B cell (primary cell): ENCODE measurements at regions not wholly inside any gene's neighbourhood (a gene's known extent, or its start where the extent isn't known, plus 50 kb on each side); places are given as distances from the start of the nearest gene placed in this dataset.

Experiments
- ATAC-seq: fragments of 200-7000 bp; cut with Tn5 transposase; one replicate; pipeline ENCODE4 v1.10.0; 2021; ENCODE audit warnings: low read depth, mild to moderate bottlenecking, moderate number of reproducible peaks, moderate library complexity
- CTCF ChIA-PET: fragments of 350-600 bp; sonication (Branson Sonifier 250); formaldehyde crosslinking; loops from one replicate; lab custom pipeline; 2021; ENCODE audit warnings: antibody characterized with exemption, inconsistent platforms; lab: Charles Lee
- POLR2A ChIA-PET: fragments of 350-600 bp; sonication (Branson Sonifier 250); formaldehyde crosslinking; loops from one replicate; lab custom pipeline; 2021; ENCODE audit warnings: antibody characterized with exemption; lab: Charles Lee
- DNase-seq: peaks from one replicate; pipeline ENCODE4 v3.0.0; 2013
- H2AFZ ChIP-seq: 2 replicates; pipeline ENCODE4 v1.6.1; 2012; ENCODE audit warnings: mild to moderate bottlenecking, low read depth, low read length; ENCODE audit not compliant: insufficient read depth, poor library complexity, severe bottlenecking
- H3K27ac ChIP-seq, 2 donors: 1 replicate in 1 of 2; 2 replicates in 1 of 2; pipeline ENCODE4 v1.5.1; 2012 to 2013; ENCODE audit warnings: low read length in 2 of 2, mild to moderate bottlenecking in 2 of 2, moderate library complexity in 1 of 2
- H3K27me3 ChIP-seq, 4 experiments: fragments of 200-600 bp in 1 of 4; sonication (generic) in 1 of 4; replicated peaks in 1 of 4; 1 replicate in 2 of 4; 2 replicates in 2 of 4; pipeline versions ENCODE4 v1.6.1 to v1.7.0; 2013 to 2016; ENCODE audit warnings: low read length in 3 of 4, mild to moderate bottlenecking in 2 of 4, mixed read lengths in 1 of 4, moderate library complexity in 1 of 4; ENCODE audit not compliant: insufficient read depth in 4 of 4, control insufficient read depth in 3 of 4; ENCODE audit errors: control extremely low read depth in 1 of 4
- H3K36me3 ChIP-seq, 2 experiments: replicated peaks in 1 of 2; 1 replicate in 1 of 2; 2 replicates in 1 of 2; pipeline versions ENCODE4 v1.6.1 to v1.7.1; 2013; ENCODE audit warnings: low read length in 1 of 2; ENCODE audit not compliant: insufficient read depth in 2 of 2, control insufficient read depth in 1 of 2; ENCODE audit errors: control extremely low read depth in 1 of 2, extremely low read depth in 1 of 2
- H3K4me1 ChIP-seq, 2 donors: fragments of 200-600 bp in 1 of 2; sonication (generic) in 1 of 2; 1 replicate in 1 of 2; 2 replicates in 1 of 2; pipeline versions ENCODE4 v1.5.1 to v1.6.1; 2013 to 2017; ENCODE audit warnings: low read length in 2 of 2; ENCODE audit not compliant: control insufficient read depth in 2 of 2, insufficient read depth in 2 of 2
- H3K4me2 ChIP-seq: replicated peaks from 2 replicates; pipeline ENCODE3; 2012; ENCODE audit warnings: mild to moderate bottlenecking, low read depth, low read length; ENCODE audit not compliant: poor library complexity, severe bottlenecking
- H3K4me3 ChIP-seq, 5 experiments: fragments of 200-600 bp in 1 of 5; sonication (generic) in 1 of 5; 1 replicate in 3 of 5; 2 replicates in 2 of 5; pipeline versions ENCODE4 v1.5.1 to v1.7.0; 2011 to 2016; ENCODE audit warnings: low read length in 4 of 5, mild to moderate bottlenecking in 4 of 5, low read depth in 2 of 5, control low read depth in 1 of 5, moderate library complexity in 1 of 5; ENCODE audit not compliant: insufficient read depth in 1 of 5; ENCODE audit errors: control extremely low read depth in 1 of 5, extremely low read depth in 1 of 5
- H3K79me2 ChIP-seq: fragments of 200-600 bp; sonication (generic); one replicate; pipeline ENCODE4 v1.6.0; 2016; ENCODE audit warnings: low read length; ENCODE audit not compliant: control insufficient read depth, insufficient read depth
- H3K9ac ChIP-seq: fragments of 200-600 bp; sonication (generic); 2 replicates; pipeline ENCODE4 v1.6.1; 2017; ENCODE audit warnings: mild to moderate bottlenecking, low read length, moderate library complexity
- H3K9me3 ChIP-seq, 3 donors: one replicate each; pipeline versions ENCODE4 v1.6.1 to v1.7.1; 2013; ENCODE audit warnings: low read length in 2 of 3; ENCODE audit not compliant: control insufficient read depth in 2 of 3, insufficient read depth in 1 of 3; ENCODE audit errors: control extremely low read depth in 1 of 3
- H4K20me1 ChIP-seq: 2 replicates; pipeline ENCODE4 v1.6.0; 2012; ENCODE audit warnings: mild to moderate bottlenecking, low read length; ENCODE audit not compliant: insufficient read depth, control insufficient read depth, poor library complexity, severe bottlenecking
- H3K27ac Mint-ChIP-seq: one replicate; pipeline ENCODE4 v1.8.0; 2021; ENCODE audit warnings: mixed read lengths
- H3K27me3 Mint-ChIP-seq: one replicate; pipeline ENCODE4 v1.8.0; 2021; ENCODE audit warnings: mixed read lengths
- H3K4me1 Mint-ChIP-seq: one replicate; pipeline ENCODE4 v1.8.0; 2021; ENCODE audit warnings: mixed read lengths
- H3K4me3 Mint-ChIP-seq: one replicate; pipeline ENCODE4 v1.8.0; 2021; ENCODE audit warnings: mixed read lengths
- H3K9me3 Mint-ChIP-seq: one replicate; pipeline ENCODE4 v1.8.0; 2022; ENCODE audit warnings: mixed read lengths; ENCODE audit not compliant: insufficient read depth
- EZH2 ChIP-seq: IDR thresholded peaks from 2 replicates; pipeline ENCODE4 v1.6.1; 2012; ENCODE audit warnings: borderline replicate concordance, low read depth, mild to moderate bottlenecking, moderate library complexity, low read length; ENCODE audit not compliant: insufficient read depth, poor library complexity, severe bottlenecking
- WGBS: methylation state at CpG from one replicate; pipeline ENCODE4 v1.1.5; 2013; ENCODE audit warnings: missing lambda C conversion rate; ENCODE audit not compliant: insufficient coverage; 5-methylcytosine and 5-hydroxymethylcytosine counted together
- intact Hi-C: fragments of 100-400 bp; cut with micrococcal nuclease; formaldehyde crosslinking; loops from one replicate; pipeline ENCODE4 v1.10.0; 2022
- TF ChIP-seq, protein P1 (sequence below): fragments of 200-600 bp; IDR thresholded peaks from one replicate; pipeline ENCODE4 v1.8.0; 2022; ENCODE audit warnings: antibody characterized with exemption, mild to moderate bottlenecking

DNA sequence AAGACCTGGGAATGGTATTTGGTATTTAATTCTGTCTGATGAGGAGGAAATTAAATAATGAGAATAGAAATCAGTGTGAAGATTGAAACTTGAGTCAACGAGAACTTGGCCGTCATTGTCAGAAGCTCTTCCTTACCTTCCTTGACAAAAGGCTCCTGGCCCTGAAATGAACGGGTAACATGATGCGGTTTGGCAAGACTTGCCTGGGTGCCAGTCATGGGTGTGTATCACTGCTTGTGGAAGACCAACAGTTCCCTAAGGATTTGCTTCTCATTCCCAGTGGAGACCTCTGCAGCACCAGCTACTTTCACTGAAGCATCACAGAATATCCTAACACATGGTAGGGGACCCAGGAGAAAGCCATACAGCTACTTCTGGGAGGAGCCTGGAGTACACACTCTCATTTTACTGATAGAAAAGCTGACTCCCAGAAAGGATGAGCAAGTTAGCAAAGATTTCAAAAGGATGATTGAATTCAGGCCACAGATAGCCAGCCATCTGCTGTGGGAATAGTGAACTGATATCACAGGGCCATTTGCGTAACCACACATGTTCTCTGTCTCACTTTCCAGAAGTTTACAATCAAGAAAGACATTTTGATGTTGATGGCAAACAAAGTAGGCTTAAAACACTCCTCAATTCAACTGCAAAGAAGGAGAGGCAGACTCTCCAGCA, 258.1 kb upstream of the SALL1 start:
- H3K4me2 ChIP-seq: no peak overlapping the region
- WGBS: 93% methylated on average over 4 of the region's 5 CpGs
- H3K4me1 ChIP-seq: no peaks in the 10 kb centered on the region
- no peaks in the 10 kb centered on the region for H3K27me3 ChIP-seq
- H4K20me1 ChIP-seq: no peaks in the 10 kb centered on the region
- peaks cover 5% of the 10 kb centered on the region for H3K9me3 Mint-ChIP-seq
- no peak overlapping the region for H3K27ac Mint-ChIP-seq
- ATAC-seq: no peak
- no peaks in the 10 kb centered on the region for H3K4me1 Mint-ChIP-seq
- H3K9me3 ChIP-seq: no peaks in the 10 kb centered on the region
- ChIA-PET CTCF (no interaction called here), POLR2A (no interaction called here)
- no peaks in the 10 kb centered on the region for H3K79me2 ChIP-seq
- no peaks in the 10 kb centered on the region for H3K36me3 ChIP-seq
- no peak overlapping the region for H2AFZ ChIP-seq
- no peak overlapping the region for H3K4me3 ChIP-seq
- H3K4me3 Mint-ChIP-seq: no peak overlapping the region
- no peak overlapping the region for H3K27ac ChIP-seq
- no peaks in the 10 kb centered on the region for H3K27me3 Mint-ChIP-seq
- no peak for DNase-seq
- intact Hi-C loops: no loop called here
- no peak for TF ChIP-seq EZH2
- TF ChIP-seq, protein P1, sequence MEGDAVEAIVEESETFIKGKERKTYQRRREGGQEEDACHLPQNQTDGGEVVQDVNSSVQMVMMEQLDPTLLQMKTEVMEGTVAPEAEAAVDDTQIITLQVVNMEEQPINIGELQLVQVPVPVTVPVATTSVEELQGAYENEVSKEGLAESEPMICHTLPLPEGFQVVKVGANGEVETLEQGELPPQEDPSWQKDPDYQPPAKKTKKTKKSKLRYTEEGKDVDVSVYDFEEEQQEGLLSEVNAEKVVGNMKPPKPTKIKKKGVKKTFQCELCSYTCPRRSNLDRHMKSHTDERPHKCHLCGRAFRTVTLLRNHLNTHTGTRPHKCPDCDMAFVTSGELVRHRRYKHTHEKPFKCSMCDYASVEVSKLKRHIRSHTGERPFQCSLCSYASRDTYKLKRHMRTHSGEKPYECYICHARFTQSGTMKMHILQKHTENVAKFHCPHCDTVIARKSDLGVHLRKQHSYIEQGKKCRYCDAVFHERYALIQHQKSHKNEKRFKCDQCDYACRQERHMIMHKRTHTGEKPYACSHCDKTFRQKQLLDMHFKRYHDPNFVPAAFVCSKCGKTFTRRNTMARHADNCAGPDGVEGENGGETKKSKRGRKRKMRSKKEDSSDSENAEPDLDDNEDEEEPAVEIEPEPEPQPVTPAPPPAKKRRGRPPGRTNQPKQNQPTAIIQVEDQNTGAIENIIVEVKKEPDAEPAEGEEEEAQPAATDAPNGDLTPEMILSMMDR: no peak
- H3K9ac ChIP-seq: no peak overlapping the region

DNA sequence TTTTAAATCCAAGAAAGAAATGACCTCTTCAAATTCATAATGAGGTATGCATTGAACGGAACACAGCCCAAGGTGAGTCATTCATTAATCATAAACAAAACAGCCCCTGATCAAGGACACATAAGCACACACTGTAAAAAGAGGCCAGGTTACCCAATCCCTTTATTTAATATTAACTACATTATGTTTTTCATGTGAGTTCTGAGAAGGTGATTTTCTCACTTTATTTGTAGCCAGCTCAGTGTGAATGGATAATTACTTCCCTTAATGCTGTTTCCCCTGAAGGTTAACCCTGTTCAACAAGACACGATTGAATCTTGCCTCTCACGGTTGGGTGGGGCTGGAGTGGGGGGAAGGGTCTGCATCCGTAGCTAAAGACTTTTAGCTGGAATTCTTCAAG, 257.3 kb upstream of the SALL1 start:
- no peak for DNase-seq
- Mint-ChIP-seq H3K27ac (no peak overlapping the region), H3K4me3 (no peak overlapping the region), H3K9me3 (peaks cover 5% of the 10 kb centered on the region), H3K4me1 (no peaks in the 10 kb centered on the region), H3K27me3 (no peaks in the 10 kb centered on the region)
- ATAC-seq: no peak
- no peak for TF ChIP-seq EZH2
- TF ChIP-seq, protein P1: no peak
- H3K9me3 ChIP-seq: peaks cover 0 to 2% (median 0%) of the 10 kb centered on the region in 3 donors
- WGBS: no CpG with 5 or more reads among the region's 4 CpGs
- no peak overlapping the region for H2AFZ ChIP-seq
- no peaks in the 10 kb centered on the region for H3K4me1 ChIP-seq
- no peaks in the 10 kb centered on the region for H3K27me3 ChIP-seq
- intact Hi-C loops: no loop called here
- POLR2A ChIA-PET: no interaction called here
- H4K20me1 ChIP-seq: no peaks in the 10 kb centered on the region
- H3K9ac ChIP-seq: no peak overlapping the region
- CTCF ChIA-PET: no interaction called here
- no peak overlapping the region for H3K4me2 ChIP-seq
- H3K27ac ChIP-seq: no peak overlapping the region
- H3K79me2 ChIP-seq: no peaks in the 10 kb centered on the region
- H3K36me3 ChIP-seq: no peaks in the 10 kb centered on the region
- no peak overlapping the region for H3K4me3 ChIP-seq
